ENCODE measurements at regions not wholly inside any gene's neighbourhood (a gene's known extent, or its start where the extent isn't known, plus 50 kb on each side); places are given as distances from the start of the nearest gene placed in this dataset.

GRCh38 chr3:30341079-30341478, 265.3 kb upstream of the TGFBR2 start:
- no peak for DNase-seq

- no peak for DNase-seq
Measured at GRCh38 chr3:30341851-30342250, 264.6 kb upstream of the TGFBR2 start.

GRCh38 chr3:30342318-30343060, 263.9 kb upstream of the TGFBR2 start:
- DNase-seq = no peak

- DNase-seq = no peak
Measured at GRCh38 chr3:30343067-30343831, 263.2 kb upstream of the TGFBR2 start.

- no peak for DNase-seq
Measured at GRCh38 chr3:30343861-30344260, 262.5 kb upstream of the TGFBR2 start.

- DNase-seq = peak in 1 of 2 experiments; percentile 26
Measured at GRCh38 chr3:30344288-30344687, 262.1 kb upstream of the TGFBR2 start.

- no peak for DNase-seq
Measured at GRCh38 chr3:30346933-30347320, 259.5 kb upstream of the TGFBR2 start.

GRCh38 chr3:30347679-30348216, 258.7 kb upstream of the TGFBR2 start:
- no peak for DNase-seq

GRCh38 chr3:30349507-30349906, 256.9 kb upstream of the TGFBR2 start:
- no peak for DNase-seq

- no peak for DNase-seq
Measured at GRCh38 chr3:30350011-30350410, 256.4 kb upstream of the TGFBR2 start.

GRCh38 chr3:30350901-30351300, 255.5 kb upstream of the TGFBR2 start:
- DNase-seq = no peak

GRCh38 chr3:30352410-30353318, 253.7 kb upstream of the TGFBR2 start:
- no peak for DNase-seq

GRCh38 chr3:30353711-30354467, 252.5 kb upstream of the TGFBR2 start:
- DNase-seq = no peak

- DNase-seq = peak; percentile 36 to 43
Measured at GRCh38 chr3:30354513-30354912, 251.9 kb upstream of the TGFBR2 start.

- DNase-seq = peak; percentile 55 to 77
Measured at GRCh38 chr3:30354972-30355371, 251.4 kb upstream of the TGFBR2 start.

GRCh38 chr3:30355622-30356021, 250.8 kb upstream of the TGFBR2 start:
- no peak for DNase-seq

GRCh38 chr3:30356866-30357753, 249.3 kb upstream of the TGFBR2 start:
- no peak for DNase-seq

- DNase-seq = no peak
Measured at GRCh38 chr3:30357897-30358296, 248.5 kb upstream of the TGFBR2 start.

- no peak for DNase-seq
Measured at GRCh38 chr3:30358871-30359270, 247.5 kb upstream of the TGFBR2 start.

- no peak for DNase-seq
Measured at GRCh38 chr3:30368978-30369377, 237.4 kb upstream of the TGFBR2 start.

GRCh38 chr3:30370681-30371271, 235.6 kb upstream of the TGFBR2 start:
- DNase-seq = no peak

All from SHP77 (cell line).